ENCODE measurements at regions not wholly inside any gene's neighbourhood (a gene's known extent, or its start where the extent isn't known, plus 50 kb on each side); places are given as distances from the start of the nearest gene placed in this dataset.

DNA sequence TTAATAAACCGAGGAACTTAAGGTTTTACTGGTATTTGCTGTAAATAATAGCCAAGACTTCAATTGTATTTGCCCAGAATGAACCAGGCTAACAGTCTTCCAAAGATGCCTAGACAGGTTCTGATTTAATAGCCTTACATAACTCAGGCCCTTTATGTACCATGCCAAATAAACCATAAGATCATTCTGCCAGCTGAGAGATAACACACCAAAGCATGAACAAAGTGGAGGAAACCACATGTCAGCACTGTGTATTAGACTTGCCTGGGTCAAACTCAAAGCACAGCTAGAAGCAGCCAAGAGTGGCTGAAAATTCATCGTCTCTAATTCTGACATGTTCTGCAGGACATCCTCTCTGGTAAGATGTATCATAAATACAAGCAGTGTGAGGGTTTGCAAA is 319.3 kb upstream of the ZNF608 start:
- TF ChIP-seq POLR2A (IDR thresholded peaks at IDR 0.05; ENCODE audit: low read length) (no peak), GATA1 (IDR thresholded peaks at IDR 0.05; ENCODE audit: low read depth, low read length) (no peak)

All from erythroblast (primary cell).